Neural cell (in vitro differentiated cells): ENCODE measurements at regions not wholly inside any gene's neighbourhood (a gene's known extent, or its start where the extent isn't known, plus 50 kb on each side); places are given as distances from the start of the nearest gene placed in this dataset.

Experiments used
- H2AFZ ChIP-seq: fragments of 200-600, 300-800 bp; sonication (generic), shearing (Covaris generic); 2 replicates; pipeline ENCODE4 v1.6.0; 2014; ENCODE audit warnings: low read depth, mild to moderate bottlenecking, antibody characterized with exemption, low read length, moderate library complexity
- H3F3A ChIP-seq: fragments of 200-600 bp; shearing (Covaris generic); 2 replicates; pipeline ENCODE4 v1.6.1; 2016; ENCODE audit warnings: mild to moderate bottlenecking, moderate library complexity, mixed read lengths, antibody characterized with exemption, low read length; ENCODE audit not compliant: insufficient read depth, poor library complexity, severe bottlenecking
- H3K27ac ChIP-seq: fragments of 200-600, 300-800 bp; sonication (generic), shearing (Covaris generic); 2 replicates; pipeline ENCODE4 v1.5.1; 2014; ENCODE audit warnings: mild to moderate bottlenecking, low read length, moderate library complexity
- H3K27me3 ChIP-seq: fragments of 300-800, 200-600 bp; sonication (generic), shearing (Covaris generic); 2 replicates; pipeline ENCODE4 v1.6.0; 2014; ENCODE audit warnings: mild to moderate bottlenecking, low read depth, low read length, moderate library complexity; ENCODE audit not compliant: insufficient read depth
- H3K36me3 ChIP-seq: fragments of 300-800, 200-600 bp; sonication (generic), shearing (Covaris generic); 2 replicates; pipeline ENCODE4 v1.5.1; 2014; ENCODE audit warnings: mild to moderate bottlenecking, antibody characterized with exemption, low read length, moderate library complexity; ENCODE audit not compliant: insufficient read depth
- H3K4me2 ChIP-seq: fragments of 300-800, 200-600 bp; sonication (generic), shearing (Covaris generic); 2 replicates; pipeline ENCODE4 v1.6.0; 2014; ENCODE audit warnings: mild to moderate bottlenecking, low read length
- H3K4me3 ChIP-seq: fragments of 300-800, 200-600 bp; sonication (generic), shearing (Covaris generic); 2 replicates; pipeline ENCODE4 v1.5.1; 2014; ENCODE audit warnings: mild to moderate bottlenecking, low read length, moderate library complexity
- H3K79me2 ChIP-seq: fragments of 200-600 bp; shearing (Covaris generic); replicated peaks from 2 replicates; pipeline ENCODE4 v1.6.0; 2014; ENCODE audit warnings: mild to moderate bottlenecking, low read length, moderate library complexity; ENCODE audit not compliant: insufficient read depth
- H3K9ac ChIP-seq: fragments of 300-800, 200-600 bp; sonication (generic), shearing (Covaris generic); 2 replicates; pipeline ENCODE4 v1.6.1; 2016; ENCODE audit warnings: mild to moderate bottlenecking, low read length, mixed read lengths
- H3K9me2 ChIP-seq: fragments of 200-600 bp; shearing (Covaris generic); 2 replicates; pipeline ENCODE4 v1.6.1; 2016; ENCODE audit warnings: mild to moderate bottlenecking, low read length, mixed read lengths; ENCODE audit not compliant: insufficient read depth
- H3K9me3 ChIP-seq: fragments of 200-600, 300-800 bp; sonication (generic), shearing (Covaris generic); 2 replicates; pipeline ENCODE4 v1.6.1; 2016; ENCODE audit warnings: mild to moderate bottlenecking, mixed run types, low read length, moderate library complexity, mixed read lengths
- H4K20me1 ChIP-seq: fragments of 200-600 bp; shearing (Covaris generic); 2 replicates; pipeline ENCODE4 v1.6.1; 2016; ENCODE audit warnings: mild to moderate bottlenecking, mixed run types; ENCODE audit not compliant: insufficient read depth
- EP300 ChIP-seq: fragments of 450-650 bp; conservative IDR thresholded peaks from 2 replicates; pipeline ENCODE4 v1.6.1; 2014; ENCODE audit warnings: antibody characterized with exemption, mild to moderate bottlenecking, moderate library complexity; ENCODE audit not compliant: poor library complexity, severe bottlenecking
- EZH2 ChIP-seq: fragments of 200-600, 300-800 bp; shearing (Covaris generic), sonication (generic); IDR thresholded peaks from 2 replicates; pipeline ENCODE4 v1.6.1; 2014; ENCODE audit warnings: antibody characterized with exemption, low read length, borderline replicate concordance, mild to moderate bottlenecking; ENCODE audit not compliant: insufficient read depth, poor library complexity, severe bottlenecking
- MXI1 ChIP-seq: fragments of 450-650 bp; conservative IDR thresholded peaks from 2 replicates; pipeline ENCODE4 v1.6.1; 2014; ENCODE audit warnings: antibody characterized with exemption, mild to moderate bottlenecking; ENCODE audit not compliant: poor library complexity, severe bottlenecking
- POLR2AphosphoS5 ChIP-seq: IDR thresholded peaks from 2 replicates; pipeline ENCODE4 v1.6.1; 2012
- RAD21 ChIP-seq: fragments of 450-650 bp; conservative IDR thresholded peaks from 2 replicates; pipeline ENCODE4 v1.6.1; 2014; ENCODE audit warnings: antibody characterized with exemption, mild to moderate bottlenecking, moderate library complexity
- SMC3 ChIP-seq: fragments of 450-650 bp; conservative IDR thresholded peaks from 2 replicates; pipeline ENCODE4 v1.6.1; 2014; ENCODE audit warnings: antibody characterized with exemption, mild to moderate bottlenecking, moderate library complexity; ENCODE audit not compliant: poor library complexity
- TAF1 ChIP-seq: IDR thresholded peaks from 2 replicates; pipeline ENCODE4 v1.6.1; 2012; ENCODE audit warnings: low read depth
- TF ChIP-seq, protein P1 (sequence below): fragments of 450-650 bp; IDR thresholded peaks from 2 replicates; pipeline ENCODE4 v1.5.1; 2014; ENCODE audit warnings: antibody characterized with exemption, mild to moderate bottlenecking, moderate library complexity; ENCODE audit not compliant: poor library complexity, severe bottlenecking
- TF ChIP-seq, protein P2 (sequence below): IDR thresholded peaks from 2 replicates; pipeline ENCODE4 v1.6.1; 2012; ENCODE audit warnings: borderline replicate concordance

DNA sequence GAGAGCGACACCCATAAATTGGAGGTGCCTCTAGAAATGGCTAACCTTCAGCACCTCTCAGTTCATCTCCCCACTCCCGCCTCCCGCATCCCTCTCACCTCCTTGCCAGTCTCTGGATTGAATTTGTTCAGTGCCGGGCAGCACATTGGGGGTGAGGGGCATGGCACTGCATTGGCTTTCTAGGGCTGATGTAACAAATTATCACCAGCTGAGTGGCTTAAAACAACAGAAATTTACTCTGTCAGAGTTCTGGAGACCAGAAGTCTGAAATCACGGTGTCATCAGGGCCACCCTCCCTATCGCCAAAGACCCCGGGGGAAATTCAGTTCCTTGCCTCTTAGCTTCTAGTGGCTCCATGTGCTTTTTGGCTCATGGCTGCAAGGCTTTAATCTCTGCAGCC, 105.1 kb upstream of the RBPJ start:
- H2AFZ ChIP-seq: no peak overlapping the region

GRCh38 chr4:26217481-26217880, 103.3 kb upstream of the RBPJ start:
- H3K27me3 ChIP-seq: no peaks in the 10 kb centered on the region
- H2AFZ ChIP-seq: no peak overlapping the region
- H3K4me3 ChIP-seq: no peak overlapping the region
- no peaks in the 10 kb centered on the region for H3K36me3 ChIP-seq
- no peaks in the 10 kb centered on the region for H4K20me1 ChIP-seq
- H3K9me2 ChIP-seq: no peaks in the 10 kb centered on the region
- no peak overlapping the region for H3K4me2 ChIP-seq
- H3K79me2 ChIP-seq: no peaks in the 10 kb centered on the region
- no peak overlapping the region for H3K9ac ChIP-seq
- TF ChIP-seq, protein P1, sequence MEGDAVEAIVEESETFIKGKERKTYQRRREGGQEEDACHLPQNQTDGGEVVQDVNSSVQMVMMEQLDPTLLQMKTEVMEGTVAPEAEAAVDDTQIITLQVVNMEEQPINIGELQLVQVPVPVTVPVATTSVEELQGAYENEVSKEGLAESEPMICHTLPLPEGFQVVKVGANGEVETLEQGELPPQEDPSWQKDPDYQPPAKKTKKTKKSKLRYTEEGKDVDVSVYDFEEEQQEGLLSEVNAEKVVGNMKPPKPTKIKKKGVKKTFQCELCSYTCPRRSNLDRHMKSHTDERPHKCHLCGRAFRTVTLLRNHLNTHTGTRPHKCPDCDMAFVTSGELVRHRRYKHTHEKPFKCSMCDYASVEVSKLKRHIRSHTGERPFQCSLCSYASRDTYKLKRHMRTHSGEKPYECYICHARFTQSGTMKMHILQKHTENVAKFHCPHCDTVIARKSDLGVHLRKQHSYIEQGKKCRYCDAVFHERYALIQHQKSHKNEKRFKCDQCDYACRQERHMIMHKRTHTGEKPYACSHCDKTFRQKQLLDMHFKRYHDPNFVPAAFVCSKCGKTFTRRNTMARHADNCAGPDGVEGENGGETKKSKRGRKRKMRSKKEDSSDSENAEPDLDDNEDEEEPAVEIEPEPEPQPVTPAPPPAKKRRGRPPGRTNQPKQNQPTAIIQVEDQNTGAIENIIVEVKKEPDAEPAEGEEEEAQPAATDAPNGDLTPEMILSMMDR: no peak
- TF ChIP-seq, protein P2, sequence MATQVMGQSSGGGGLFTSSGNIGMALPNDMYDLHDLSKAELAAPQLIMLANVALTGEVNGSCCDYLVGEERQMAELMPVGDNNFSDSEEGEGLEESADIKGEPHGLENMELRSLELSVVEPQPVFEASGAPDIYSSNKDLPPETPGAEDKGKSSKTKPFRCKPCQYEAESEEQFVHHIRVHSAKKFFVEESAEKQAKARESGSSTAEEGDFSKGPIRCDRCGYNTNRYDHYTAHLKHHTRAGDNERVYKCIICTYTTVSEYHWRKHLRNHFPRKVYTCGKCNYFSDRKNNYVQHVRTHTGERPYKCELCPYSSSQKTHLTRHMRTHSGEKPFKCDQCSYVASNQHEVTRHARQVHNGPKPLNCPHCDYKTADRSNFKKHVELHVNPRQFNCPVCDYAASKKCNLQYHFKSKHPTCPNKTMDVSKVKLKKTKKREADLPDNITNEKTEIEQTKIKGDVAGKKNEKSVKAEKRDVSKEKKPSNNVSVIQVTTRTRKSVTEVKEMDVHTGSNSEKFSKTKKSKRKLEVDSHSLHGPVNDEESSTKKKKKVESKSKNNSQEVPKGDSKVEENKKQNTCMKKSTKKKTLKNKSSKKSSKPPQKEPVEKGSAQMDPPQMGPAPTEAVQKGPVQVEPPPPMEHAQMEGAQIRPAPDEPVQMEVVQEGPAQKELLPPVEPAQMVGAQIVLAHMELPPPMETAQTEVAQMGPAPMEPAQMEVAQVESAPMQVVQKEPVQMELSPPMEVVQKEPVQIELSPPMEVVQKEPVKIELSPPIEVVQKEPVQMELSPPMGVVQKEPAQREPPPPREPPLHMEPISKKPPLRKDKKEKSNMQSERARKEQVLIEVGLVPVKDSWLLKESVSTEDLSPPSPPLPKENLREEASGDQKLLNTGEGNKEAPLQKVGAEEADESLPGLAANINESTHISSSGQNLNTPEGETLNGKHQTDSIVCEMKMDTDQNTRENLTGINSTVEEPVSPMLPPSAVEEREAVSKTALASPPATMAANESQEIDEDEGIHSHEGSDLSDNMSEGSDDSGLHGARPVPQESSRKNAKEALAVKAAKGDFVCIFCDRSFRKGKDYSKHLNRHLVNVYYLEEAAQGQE: no peak
- no peak for TF ChIP-seq RAD21
- no peak for TF ChIP-seq SMC3
- no peak overlapping the region for H3K27ac ChIP-seq
- H3F3A ChIP-seq: no peaks in the 10 kb centered on the region
- no peaks in the 10 kb centered on the region for H3K9me3 ChIP-seq

More for the DNA sequence above, 105.1 kb upstream of the RBPJ start:
- Histone ChIP-seq H3K9me3 (no peaks in the 10 kb centered on the region), H3K27me3 (no peaks in the 10 kb centered on the region), H3K79me2 (no peaks in the 10 kb centered on the region), H3K9me2 (no peaks in the 10 kb centered on the region), H3F3A (no peaks in the 10 kb centered on the region), H3K4me3 (no peak overlapping the region), H3K27ac (no peak overlapping the region), H3K9ac (no peak overlapping the region), H3K36me3 (no peaks in the 10 kb centered on the region), H4K20me1 (no peaks in the 10 kb centered on the region), H3K4me2 (no peak overlapping the region)
- TF ChIP-seq TAF1: no peak
- TF ChIP-seq RAD21: no peak
- TF ChIP-seq SMC3: no peak
- no peak for TF ChIP-seq MXI1
- TF ChIP-seq, protein P1: no peak
- TF ChIP-seq EP300: no peak
- no peak for TF ChIP-seq EZH2
- TF ChIP-seq, protein P2: no peak
- no peak for TF ChIP-seq POLR2AphosphoS5
